Psoas muscle (tissue), 7 donors: ENCODE measurements at regions not wholly inside any gene's neighbourhood (a gene's known extent, or its start where the extent isn't known, plus 50 kb on each side); places are given as distances from the start of the nearest gene placed in this dataset.
A peak's percentile ranks its signal among the peaks of the same experiment; 100 is the strongest.
"Not testable (repeated sequence)": the region's sequence is repeated elsewhere in the genome, so short reads cannot be mapped to it uniquely, and the experiment has no call there.

ENCODE experiments used
- ATAC-seq, 4 donors: fragments of 200-7000 bp; cut with Tn5 transposase; one replicate each; pipeline ENCODE4 v1.9.1; 2020; ENCODE audit warnings: moderate library complexity in 3 of 4, mild to moderate bottlenecking in 2 of 4
- DNase-seq, 2 donors: peaks; one replicate each; pipeline ENCODE4 v3.0.0-alpha.2; 2020
- H3K27ac ChIP-seq: fragments of 200-600 bp; one replicate; pipeline ENCODE4 v1.8.0; 2022
- H3K27me3 ChIP-seq, 3 donors: fragments of 200-600 bp in 1 of 3; one replicate each; pipeline versions ENCODE4 v1.6.1 to v1.8.0; 2013 to 2022; ENCODE audit warnings: low read length in 2 of 3, mild to moderate bottlenecking in 2 of 3, moderate library complexity in 1 of 3; ENCODE audit not compliant: insufficient read depth in 3 of 3
- H3K36me3 ChIP-seq, 2 donors: fragments of 200-600 bp in 1 of 2; one replicate each; pipeline versions ENCODE4 v1.6.1 to v1.8.0; 2013 to 2022; ENCODE audit warnings: low read depth in 1 of 2, mild to moderate bottlenecking in 1 of 2, moderate library complexity in 1 of 2; ENCODE audit not compliant: insufficient read depth in 1 of 2
- H3K4me1 ChIP-seq: fragments of 200-600 bp; one replicate; pipeline ENCODE4 v1.8.0; 2022
- H3K4me3 ChIP-seq: fragments of 200-600 bp; one replicate; pipeline ENCODE4 v1.8.0; 2022; ENCODE audit warnings: mild to moderate bottlenecking
- H3K9me3 ChIP-seq: fragments of 200-600 bp; one replicate; pipeline ENCODE4 v1.8.0; 2022
- WGBS, 3 donors: extraction: QIAGEN DNeasy Blood & Tissue Kit; methylation state at CpG; one replicate each; pipeline versions ENCODE4 v1.1.6 to v1.1.7; 2013; 5-methylcytosine and 5-hydroxymethylcytosine counted together
- intact Hi-C, 2 donors: fragments of 100-400 bp; cut with DNase I; formaldehyde crosslinking; loops; one replicate each; pipeline versions ENCODE4 v1.11.0 to v1.14.2; 2022
- donor health status: healthy with polysubstance abuse.
- donor health status: DM: no; HTN: no; CAD: no; lungs with moderate emphysema.
- donor health status: Bipolar disorder and iron deficiency.
- donor health status: healthy.
- donor health status: DM: yes; HTN: yes; CAD: no.
- donor health status: DM: no; HTN: no; CAD: no.
- donor health status: DM: yes; HTN: yes; CAD: no.

DNA sequence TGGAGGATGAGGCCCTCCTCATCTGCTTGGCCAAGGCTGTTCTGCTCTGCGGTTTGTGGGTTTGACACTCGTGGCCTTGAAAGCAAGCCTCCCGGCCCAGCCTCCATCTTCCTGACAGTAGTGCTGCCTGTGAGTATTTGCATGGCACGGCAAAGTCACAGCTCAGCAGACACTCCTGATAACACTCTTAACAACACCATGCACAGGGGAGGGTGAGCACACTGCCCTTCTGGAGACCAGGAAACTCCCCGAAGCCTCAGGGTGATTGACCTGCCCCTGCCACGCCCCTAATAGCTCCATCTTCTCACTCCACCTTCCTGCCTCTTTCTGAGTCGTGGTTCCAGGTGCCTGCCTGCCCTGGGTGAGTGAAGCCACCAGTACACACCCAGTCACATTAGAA lies 5476.6 kb upstream of the TPTE start:
- DNase-seq, H3K36me3 ChIP-seq, H3K9me3 ChIP-seq, H3K27me3 ChIP-seq, intact Hi-C loops, ATAC-seq, H3K4me3 ChIP-seq, H3K27ac ChIP-seq, H3K4me1 ChIP-seq: not testable (repeated sequence)
- no CpG with 5 or more reads among the region's 7 CpGs for WGBS, 3 donors

DNA sequence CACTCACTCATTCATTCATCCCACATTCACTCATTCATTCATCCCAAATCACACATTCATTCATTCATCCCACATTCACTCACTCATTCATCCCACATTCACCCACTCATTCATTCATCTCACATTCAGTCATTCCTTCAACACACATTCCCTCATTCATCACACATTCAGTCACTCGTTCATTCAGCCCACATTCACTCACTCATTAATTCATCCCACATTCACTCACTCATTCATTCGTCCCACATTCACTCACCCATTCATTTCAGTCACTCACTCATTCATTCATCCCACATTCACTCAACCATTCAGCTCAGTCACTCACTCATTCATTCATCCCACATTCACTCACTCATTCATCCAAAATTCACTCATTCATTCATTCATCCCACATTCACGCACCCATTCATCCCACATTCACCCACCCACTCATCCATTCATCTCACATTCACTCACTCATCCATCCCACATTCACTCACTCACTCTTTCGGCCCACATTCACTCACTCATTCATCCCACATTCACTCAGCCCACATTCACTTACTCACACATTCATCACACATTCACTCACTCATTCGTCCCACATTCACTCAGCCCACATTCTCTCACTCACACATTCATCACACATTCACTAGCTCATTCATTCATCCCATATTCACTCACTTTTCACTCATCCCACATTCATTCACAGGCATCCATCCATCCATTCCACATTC lies 5469.9 kb upstream of the TPTE start:
- H3K9me3 ChIP-seq, ATAC-seq, DNase-seq, H3K27me3 ChIP-seq, intact Hi-C loops, H3K4me3 ChIP-seq, H3K27ac ChIP-seq, H3K36me3 ChIP-seq, H3K4me1 ChIP-seq: not testable (repeated sequence)
- WGBS, 3 donors, result 90 to 94% methylated on average over 3 of the region's 5 CpGs; no CpG with 5 or more reads in 1 of the 3 donors

DNA sequence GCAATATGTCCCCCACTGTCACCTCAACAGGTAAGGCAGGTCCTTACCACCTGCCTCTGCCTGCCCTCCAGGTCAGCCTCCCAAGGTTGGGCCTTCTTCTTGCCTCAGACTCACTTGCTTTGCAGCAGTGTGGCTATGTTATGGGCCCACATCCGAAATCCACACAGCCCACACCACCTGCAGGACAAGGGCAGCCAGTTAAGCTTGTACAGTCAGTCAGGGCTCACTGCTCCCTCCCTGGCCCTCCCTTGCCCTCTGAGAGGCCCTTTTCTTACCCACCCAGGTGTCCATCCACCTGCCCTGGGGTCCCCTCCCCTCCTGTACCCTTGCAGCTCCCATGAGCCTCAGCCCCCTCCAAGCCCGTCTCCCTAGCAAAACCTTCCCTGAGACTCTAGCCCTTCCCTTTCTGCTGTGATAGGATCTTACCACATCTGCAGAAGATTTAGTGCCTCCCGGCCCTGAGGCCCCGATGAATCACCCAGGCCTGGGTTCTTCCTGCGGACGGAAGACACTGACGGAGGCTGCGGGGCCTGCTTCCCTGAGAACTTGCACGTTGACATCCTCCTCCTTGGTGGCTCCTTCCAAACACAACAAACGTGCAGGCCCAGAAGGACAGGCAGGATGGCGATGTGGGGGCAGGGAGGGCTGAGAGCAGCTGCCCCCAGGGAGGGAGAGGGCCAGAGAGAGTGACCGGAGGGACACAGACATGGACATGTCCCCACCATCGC lies 5466.2 kb upstream of the TPTE start:
- whole genome bisulfite sequencing, 3 donors, result 42% methylated on average over 4 of the region's 13 CpGs; no CpG with 5 or more reads in 2 of the 3 donors
- H3K36me3 ChIP-seq, H3K27me3 ChIP-seq, H3K27ac ChIP-seq, H3K4me1 ChIP-seq, intact Hi-C loops, H3K4me3 ChIP-seq, H3K9me3 ChIP-seq: not testable (repeated sequence)
- ATAC-seq (peak in 3 of 4 donors; percentile 31 to 71 (median 36)), DNase-seq (peak in 1 of 2 donors; percentile 59)

DNA sequence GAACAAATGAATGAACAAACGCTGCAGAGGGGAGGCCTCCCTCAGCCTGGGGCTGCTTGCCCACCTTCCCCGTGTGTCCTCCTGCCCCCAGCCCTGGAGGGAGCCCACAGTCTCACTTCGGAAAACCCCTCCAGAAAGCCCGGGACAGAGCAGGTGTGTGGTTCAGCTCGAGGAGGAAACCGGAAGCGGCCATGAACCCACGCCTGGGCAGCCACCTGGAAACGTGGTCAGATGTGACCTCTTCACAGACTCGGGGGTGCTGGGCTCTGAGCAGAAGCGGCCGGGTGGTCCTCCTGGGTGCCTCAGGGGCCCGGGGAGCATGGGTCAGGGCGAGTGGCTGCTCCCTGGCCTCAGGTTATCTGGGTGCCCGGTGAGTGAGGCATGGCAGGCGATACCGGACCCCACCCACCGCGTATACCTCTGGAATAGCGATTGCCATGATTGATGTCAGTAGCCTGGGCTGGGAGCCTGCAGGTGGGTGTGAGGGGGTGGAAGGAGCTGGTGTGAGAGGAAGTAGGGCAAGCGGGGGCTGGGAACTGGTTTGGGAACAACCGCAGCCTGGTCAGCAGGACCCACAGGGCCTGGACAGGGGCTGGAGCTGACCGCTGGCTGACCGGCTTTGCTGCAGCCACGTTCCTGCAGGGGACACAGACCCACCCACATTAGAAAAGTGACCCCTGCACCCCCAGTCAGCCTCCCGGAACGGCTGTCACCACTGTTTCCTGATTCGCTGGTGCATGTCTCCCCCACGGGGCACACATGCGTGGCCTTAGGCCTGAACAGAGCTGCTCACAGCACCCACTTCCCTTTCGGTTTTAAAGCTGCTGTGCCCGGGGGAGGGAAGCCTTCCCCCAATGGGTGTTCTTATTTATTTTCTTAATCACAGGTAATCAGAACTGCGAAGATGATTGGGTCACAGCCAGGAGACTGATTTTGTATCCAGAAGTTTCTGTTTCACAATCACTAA lies 5465.1 kb upstream of the TPTE start:
- H3K27ac ChIP-seq, H3K9me3 ChIP-seq, H3K27me3 ChIP-seq, DNase-seq, H3K36me3 ChIP-seq, intact Hi-C loops, H3K4me3 ChIP-seq, H3K4me1 ChIP-seq: not testable (repeated sequence)
- ATAC-seq, result peak in 1 of 4 donors; percentile 16
- no CpG with 5 or more reads among the region's 33 CpGs for WGBS, 3 donors

DNA sequence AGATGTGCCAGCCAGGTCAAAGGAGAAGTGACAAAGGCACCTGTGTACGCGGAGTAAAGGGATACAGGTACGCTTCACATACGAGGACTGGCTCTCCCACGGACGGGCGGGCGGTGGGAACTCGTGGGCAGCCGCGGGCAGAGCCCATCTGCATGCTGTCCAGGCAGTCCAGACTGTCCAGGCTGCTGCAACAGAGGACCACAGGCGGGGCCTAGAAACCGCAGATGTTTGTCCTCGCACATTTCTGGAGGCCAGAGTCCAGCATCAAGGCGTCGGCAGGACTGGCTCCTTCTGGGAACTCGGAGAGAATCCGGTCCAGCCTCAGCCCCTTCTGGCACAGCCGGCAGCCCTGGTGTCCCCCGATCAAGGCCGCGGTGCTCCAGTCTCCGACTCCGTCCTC lies 5464.3 kb upstream of the TPTE start:
- peak in 2 of 4 donors; percentile 29 to 43 for ATAC-seq
- intact Hi-C loops, H3K27me3 ChIP-seq, H3K4me1 ChIP-seq, H3K27ac ChIP-seq, H3K4me3 ChIP-seq, H3K36me3 ChIP-seq, DNase-seq, H3K9me3 ChIP-seq: not testable (repeated sequence)
- no CpG with 5 or more reads among the region's 24 CpGs for WGBS, 3 donors

DNA sequence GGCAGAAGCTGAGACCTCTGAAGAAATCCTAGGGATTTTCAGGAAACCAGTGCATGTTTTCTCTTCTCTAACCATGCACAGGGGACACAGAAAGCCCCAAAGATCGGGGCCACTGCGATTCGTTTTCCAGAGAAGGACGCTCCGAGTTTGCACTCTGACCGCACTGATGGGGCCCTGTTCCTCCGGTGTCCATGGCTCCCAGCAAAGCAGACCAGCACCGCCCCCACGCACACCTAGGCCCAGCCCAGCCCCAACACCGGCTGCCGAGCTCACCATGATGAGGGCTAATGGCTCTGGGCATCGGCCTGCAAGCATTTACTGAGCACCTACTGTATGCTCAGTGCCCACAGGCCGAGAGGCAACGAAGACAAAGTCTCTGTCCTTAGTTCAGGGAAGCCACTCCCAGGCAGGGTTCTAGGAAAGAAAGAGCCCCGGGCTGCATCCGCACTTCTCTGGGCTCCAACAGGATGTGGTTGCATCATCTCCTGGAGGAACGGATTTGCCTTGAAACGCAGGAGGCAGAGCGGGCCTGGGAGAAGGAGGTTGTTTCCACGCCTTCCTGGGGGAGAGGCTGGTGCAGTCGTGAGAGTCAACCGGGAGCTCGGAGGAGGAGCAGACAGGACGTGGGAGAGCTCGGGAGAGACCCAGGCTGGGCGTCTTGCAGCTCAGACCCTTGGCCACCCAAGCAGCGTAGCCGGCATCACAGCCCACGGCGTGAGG lies 5460.9 kb upstream of the TPTE start:
- DNase-seq, H3K4me3 ChIP-seq, H3K27me3 ChIP-seq, H3K36me3 ChIP-seq, H3K4me1 ChIP-seq, H3K27ac ChIP-seq, intact Hi-C loops, H3K9me3 ChIP-seq: not testable (repeated sequence)
- peak in 3 of 4 donors; percentile 38 to 46 (median 44) for ATAC-seq
- WGBS, 3 donors, result no CpG with 5 or more reads among the region's 30 CpGs

DNA sequence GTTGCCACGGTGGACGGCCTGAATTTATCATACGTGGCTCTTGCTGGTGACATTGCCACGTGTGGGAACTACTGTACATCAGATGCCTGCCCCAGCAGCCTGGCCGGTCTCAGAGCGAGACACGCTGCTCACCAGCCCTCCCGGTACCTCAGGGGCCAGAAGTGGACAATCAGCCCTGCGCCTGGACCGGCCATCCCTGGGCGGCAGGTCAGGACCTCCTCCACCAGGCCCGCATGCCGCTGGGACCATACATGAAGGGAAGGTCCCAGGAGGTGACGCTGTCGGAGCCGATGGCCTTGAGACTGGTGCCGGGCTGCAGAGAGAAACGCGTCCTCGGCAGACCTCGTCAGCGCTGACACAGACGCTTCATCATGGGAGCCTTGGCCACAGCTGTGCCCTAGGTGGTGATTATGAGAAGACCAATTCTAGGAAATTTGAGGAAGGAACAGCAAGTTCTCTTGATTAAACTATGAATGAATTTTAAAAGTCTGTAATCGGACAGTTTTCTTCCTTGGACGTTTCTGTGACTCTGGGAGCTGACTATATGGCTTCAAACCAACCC lies 5456.7 kb upstream of the TPTE start:
- H3K27ac ChIP-seq, intact Hi-C loops, H3K36me3 ChIP-seq, H3K4me3 ChIP-seq, H3K27me3 ChIP-seq, H3K4me1 ChIP-seq, H3K9me3 ChIP-seq: not testable (repeated sequence)
- DNase-seq (peak; percentile 10 to 65), ATAC-seq (peak in 3 of 4 donors; percentile 38 to 40 (median 40))
- WGBS, 3 donors, result 78 to 79% methylated on average over 5 to 7 of the region's 25 CpGs; no CpG with 5 or more reads in 1 of the 3 donors

DNA sequence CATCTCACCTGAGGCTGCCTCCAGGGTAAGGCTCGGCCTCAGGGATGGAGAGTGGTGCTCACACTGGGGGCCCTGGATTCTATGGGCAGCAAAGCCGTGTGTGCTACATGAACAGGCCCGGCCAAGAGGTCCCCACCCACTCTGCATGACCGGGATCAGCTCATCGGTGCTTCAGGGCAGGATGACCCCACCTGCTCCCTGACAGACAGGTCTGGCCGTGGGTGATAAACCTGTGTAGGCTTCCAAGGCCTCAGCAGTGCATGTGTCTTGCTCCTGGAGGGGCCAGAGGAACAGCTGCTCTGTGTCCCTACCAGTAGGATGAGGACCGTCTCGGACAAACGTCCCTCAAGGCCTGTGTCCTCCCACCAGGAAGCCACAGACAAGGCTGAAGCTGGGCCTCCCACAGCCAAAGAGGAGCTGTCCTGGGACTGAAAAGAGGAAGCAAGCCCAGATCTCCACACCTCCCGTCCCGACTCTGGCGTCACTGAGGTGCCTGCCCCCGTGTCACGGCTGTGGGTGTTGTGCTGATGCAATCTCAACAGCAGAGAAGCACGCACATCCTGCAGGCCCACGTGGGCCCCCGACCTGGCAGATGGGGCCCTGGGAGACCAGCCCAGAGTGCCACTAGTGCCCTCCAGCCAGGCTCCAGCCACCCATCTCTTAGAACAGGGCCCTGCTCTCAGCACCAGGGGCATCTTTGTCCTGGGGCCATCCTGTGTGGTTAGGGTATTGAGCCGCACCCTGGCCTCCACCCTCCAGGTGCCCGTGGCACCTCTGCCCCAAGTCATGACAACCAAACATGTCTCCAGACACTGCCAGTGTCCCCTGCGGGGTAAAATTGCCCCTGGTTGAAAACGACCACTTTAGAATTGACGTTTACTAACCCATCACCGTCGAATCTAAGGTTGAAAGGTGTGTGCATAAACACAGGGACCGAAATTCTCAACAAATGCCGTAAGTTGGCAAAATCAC lies 5455.9 kb upstream of the TPTE start:
- H3K4me3 ChIP-seq, H3K4me1 ChIP-seq, intact Hi-C loops, H3K27ac ChIP-seq, H3K36me3 ChIP-seq, H3K9me3 ChIP-seq, H3K27me3 ChIP-seq: not testable (repeated sequence)
- ATAC-seq (peak in 3 of 4 donors; percentile 28 to 55 (median 43)), DNase-seq (peak; percentile 46 to 89)
- WGBS, 3 donors, result 64 to 81% methylated on average over 20 to 21 of the region's 26 CpGs; no CpG with 5 or more reads in 1 of the 3 donors

DNA sequence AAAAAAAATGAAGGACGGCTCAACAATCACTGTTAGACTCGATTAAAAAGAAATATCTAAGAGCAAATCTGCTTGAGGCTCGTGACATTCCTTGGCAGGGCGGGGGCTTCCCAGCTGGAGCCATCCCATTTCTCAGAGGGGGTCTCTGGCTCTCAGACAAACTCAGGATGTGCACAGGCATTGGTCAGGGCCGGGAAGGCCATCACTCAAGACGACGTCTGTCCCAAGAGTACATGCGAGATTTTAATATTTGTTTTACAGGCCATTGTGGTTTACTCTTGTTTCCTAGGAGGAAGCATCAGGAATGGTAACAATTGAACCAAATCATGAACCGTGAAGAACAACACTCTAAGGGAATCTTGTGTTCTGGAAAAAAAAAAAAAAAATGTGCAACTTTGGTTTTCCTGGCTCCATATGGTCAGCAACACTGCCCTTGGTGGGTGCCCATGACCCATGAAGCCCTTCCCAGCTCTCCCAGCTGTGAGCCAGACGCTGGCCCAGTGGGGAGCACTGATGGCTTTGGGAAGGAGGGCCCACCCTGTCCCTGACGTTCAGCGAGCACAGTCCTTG lies 5454.6 kb upstream of the TPTE start:
- WGBS, 3 donors, result 21 to 33% methylated on average over 1 to 3 of the region's 12 CpGs; no CpG with 5 or more reads in 1 of the 3 donors
- intact Hi-C loops, H3K27ac ChIP-seq, H3K4me1 ChIP-seq, H3K4me3 ChIP-seq, H3K36me3 ChIP-seq, H3K9me3 ChIP-seq, H3K27me3 ChIP-seq: not testable (repeated sequence)
- ATAC-seq (peak in 1 of 4 donors; percentile 51), DNase-seq (peak in 1 of 2 donors; percentile 67)
